Brain pericyte (primary cell): ENCODE measurements at regions not wholly inside any gene's neighbourhood (a gene's known extent, or its start where the extent isn't known, plus 50 kb on each side); places are given as distances from the start of the nearest gene placed in this dataset.
"Not testable (repeated sequence)": the region's sequence is repeated elsewhere in the genome, so short reads cannot be mapped to it uniquely, and the experiment has no call there.

ENCODE experiments used
- DNase-seq: peaks from one replicate; pipeline ENCODE4 v3.0.0-alpha.2; 2012; ENCODE audit warnings: low read depth, low spot score

DNA sequence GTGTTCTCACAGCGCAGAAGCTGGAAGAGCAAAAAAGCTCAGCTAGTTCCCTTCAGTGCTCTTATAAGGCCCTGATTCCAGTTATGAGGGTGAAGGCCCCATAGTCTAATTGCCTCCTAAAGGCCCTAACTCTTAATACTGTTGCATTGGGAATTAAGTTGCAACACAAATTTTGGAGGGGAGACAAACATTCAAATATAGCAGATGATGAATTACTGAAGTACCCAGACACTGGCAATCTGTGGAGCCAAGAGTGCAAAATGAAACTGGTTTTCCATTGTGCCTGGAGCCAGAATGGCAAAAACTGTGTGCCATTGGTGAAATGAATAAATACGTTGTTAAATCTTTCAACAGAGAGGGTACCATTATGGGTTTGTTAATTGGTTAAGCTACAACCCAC, 356.0 kb downstream of the PPARGC1A start:
- DNase-seq = no peak

DNA sequence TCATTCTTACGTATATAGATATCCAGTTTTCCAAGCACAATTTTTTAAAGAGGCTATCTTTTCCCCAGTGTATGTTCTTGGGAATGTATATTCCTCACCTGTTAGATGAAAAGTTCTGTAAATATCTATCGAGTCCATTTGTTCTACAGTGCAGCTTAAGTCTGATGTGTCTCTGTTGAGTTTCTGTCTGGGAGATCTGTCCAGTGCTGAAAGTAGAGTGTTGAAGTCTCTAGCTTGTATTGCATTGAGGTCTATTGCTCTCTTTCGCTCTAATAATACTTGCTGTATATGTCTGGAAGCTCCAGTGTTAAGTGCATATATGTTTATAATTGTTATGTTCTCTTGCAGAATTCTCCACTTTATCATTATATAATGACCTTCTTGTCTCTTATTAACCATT, 373.1 kb downstream of the PPARGC1A start:
- no peak for DNase-seq

- no peak for DNase-seq
Observed at GRCh38 chr4:23504083-23504482, 385.8 kb downstream of the PPARGC1A start.

- DNase-seq = no peak
Observed at GRCh38 chr4:23500894-23501449, 388.9 kb downstream of the PPARGC1A start.

DNA sequence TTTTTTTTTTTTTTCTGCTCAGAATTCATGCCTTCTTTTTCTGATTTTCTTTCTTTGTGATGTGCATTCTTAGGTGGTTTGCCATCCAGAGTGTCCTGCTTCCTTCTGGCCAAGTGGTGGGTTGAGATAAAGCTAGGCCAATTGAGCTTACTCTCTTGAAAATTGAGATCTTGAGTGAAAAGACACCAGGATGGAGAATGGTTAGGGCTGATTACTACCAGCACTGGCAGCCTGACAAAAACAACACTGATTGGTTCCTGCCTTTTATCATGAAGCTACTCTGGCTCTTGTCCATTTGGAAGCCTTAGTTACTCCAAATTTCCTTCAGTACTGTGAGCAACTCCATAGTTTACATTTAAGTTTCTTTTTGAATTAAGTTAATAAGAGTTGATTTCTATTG, 404.0 kb downstream of the PPARGC1A start:
- DNase-seq = no peak

DNA sequence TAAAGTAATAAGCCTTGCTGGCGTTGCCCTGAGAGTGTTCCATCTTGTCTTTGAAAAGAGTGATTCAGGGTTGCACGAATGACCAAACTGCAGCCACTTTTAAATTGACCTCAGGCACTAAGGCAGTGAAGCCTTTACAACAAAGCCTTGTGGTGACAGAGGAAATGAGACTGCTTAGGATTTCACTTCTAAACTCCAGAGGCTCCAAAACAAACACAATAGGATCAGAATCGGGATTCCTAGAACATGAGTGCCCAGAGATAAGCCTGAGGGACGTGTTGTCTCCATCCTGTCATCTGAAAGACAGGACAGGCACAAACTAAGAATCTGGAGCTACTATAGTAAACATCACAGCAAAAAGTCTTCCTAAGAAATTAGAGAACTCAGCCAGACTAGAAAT, 405.2 kb downstream of the PPARGC1A start:
- no peak for DNase-seq

DNA sequence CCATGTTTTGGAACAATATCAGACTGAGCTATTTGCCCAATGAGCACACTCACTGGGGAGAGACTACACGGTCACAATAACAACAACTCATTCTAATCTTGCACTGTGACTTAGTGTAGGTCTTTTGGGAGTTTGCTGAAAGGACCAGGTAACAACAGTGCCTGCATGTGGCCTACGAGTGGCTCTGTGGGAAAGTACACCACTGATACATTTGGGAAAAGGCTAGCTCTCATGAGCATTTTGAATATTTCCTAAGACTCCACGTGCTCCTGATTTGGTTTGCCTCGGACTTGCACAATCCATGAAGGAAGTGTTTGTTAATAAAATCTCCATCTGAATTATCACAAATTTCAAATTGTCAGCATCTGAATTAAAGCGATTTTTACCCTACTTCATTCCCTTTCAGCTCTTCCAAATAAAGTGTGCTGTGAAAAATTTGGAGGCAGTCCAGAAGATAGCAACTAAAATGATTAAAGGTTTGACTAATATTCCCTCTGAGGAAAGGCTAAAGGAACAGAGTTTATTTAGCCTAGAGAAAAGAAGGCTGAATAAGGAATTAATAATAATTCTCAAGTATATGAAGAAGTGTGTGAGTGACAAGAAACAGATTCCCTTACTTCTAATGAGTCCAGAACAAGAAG, 406.4 kb downstream of the PPARGC1A start:
- no peak for DNase-seq

DNA sequence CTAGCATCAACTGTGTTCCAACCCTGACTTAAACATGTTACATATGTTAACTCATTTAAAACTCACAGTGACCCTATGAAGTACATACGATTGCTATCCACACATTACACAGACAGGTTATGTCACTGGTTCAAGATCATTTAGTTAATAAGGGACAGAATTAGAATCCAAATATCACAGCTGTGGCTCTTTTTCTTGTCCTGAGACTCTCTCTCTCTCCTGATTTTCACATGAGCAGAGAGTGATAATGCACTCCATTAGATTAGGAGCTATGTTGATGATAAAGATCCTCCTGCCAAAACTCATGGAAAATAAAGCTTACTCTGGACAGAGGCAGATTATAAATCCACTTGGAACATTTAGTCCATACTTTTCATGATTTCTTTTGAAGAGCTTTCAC, 408.3 kb downstream of the PPARGC1A start:
- no peak for DNase-seq

- no peak for DNase-seq
Observed at GRCh38 chr4:23477905-23478304, 411.9 kb downstream of the PPARGC1A start.

- no peak for DNase-seq
Observed at GRCh38 chr4:23476515-23477090, 413.2 kb downstream of the PPARGC1A start.

DNA sequence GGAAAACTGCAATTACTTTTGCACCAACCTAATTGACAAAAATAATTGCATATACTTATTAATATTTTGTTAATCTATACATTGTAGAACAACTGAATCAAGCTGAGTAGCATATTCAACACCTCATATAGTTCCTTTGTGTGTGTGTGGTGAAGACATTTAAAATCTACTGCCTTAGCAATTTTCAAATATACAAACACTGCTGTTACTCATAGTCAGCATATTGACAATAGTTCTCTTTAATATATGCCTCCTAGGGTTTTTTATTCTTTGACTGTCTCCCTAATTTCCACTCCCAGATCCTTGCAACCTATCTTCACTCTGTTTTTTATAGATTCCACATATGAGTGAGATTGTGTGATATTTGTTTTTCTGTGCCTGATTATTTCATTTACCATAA, 426.8 kb downstream of the PPARGC1A start:
- no peak for DNase-seq

DNA sequence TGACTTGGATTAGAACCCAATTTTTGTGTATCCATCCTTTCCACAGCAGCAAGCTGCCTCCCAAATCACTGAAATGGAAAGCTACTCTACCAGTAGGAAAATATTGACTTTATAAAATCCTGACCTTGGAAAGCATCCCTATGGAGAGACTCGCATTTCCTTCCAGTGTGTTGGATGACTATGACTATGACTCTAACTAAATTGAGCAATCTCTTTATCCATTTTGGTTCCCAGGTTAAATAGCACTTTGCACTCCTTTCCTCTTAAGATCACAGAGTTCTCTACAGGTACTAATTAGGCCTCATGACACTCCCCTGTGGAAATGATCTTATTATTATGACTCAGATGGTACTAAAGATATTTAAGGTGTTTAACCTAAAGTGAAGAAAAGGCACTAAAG, 431.8 kb downstream of the PPARGC1A start:
- no peak for DNase-seq

DNA sequence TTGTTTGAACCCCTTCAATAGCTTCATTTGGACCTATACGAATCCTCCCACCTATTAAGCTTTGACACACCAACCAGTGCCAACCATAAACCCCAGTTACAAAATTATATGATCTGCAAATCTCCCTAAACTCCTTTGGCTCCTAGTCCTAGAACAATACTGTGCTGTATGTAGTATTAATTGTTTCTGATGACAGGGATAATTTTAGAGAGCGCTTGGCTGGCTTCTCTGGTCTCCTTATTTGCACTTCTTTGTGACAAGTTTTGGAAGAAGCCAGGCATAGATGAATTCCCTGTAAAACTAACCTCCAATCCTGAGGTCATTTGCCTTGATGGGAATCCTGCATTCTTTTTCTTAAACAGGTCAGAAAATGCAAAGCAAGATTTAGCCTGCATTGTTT, 433.0 kb downstream of the PPARGC1A start:
- no peak for DNase-seq

DNA sequence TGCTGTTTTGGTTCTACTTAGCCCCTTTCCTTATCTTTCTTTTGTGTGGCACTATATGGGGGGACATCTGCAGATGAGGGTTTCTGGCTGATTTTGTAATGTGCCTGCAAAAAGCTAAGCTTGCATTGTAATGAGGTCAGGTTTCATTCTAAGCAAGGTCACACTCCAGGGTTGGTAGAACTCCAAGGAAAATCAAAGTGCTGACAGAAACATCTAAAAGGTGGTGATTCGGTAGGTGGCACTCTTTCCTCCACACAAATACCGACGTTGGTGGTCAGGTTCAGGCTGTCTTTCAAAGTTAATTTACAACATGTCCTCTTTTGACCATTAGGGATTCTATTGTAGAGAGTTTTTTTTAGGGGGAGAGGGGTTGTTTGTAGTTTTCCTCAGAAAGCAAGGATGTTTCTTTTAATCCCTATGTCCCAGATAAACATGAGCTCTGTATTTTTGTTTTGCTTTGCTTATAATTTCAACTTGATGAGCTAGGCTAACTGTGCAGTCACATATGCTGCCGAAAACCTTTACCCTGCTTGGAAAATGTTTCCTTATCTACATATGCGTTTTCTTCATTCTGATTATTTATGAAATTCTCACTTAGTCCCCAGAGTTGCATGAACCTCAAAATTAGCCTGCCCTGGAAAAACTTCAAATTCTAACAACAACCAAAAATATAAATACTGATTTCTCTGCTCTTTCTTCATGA, 434.2 kb downstream of the PPARGC1A start:
- DNase-seq = no peak

DNA sequence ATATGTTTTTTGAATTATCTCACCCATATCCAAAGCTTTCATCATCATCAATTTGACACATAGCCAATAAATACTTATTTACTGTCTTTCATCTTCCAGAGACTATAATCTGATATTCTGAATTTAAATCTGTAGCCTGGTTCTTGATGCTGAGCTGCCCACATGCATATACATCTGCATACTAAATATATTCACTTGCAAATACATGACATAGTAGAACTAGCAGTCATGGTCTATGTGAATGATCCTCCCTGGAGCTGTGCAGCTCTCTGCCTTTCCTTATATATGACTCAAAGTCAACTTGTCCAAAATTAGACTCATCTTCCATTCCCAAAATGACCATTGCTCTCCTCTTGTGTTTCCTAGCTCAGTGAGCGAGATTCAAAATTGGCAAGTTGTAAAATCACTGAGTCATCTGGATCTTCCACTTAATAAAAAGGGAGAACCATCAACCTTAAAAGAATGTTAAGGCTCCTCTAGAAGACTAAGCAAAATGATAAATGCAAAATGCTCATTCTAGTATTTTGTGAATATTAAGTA, 448.2 kb downstream of the PPARGC1A start:
- DNase-seq = no peak

GRCh38 chr4:23438764-23439163, 451.1 kb downstream of the PPARGC1A start:
- DNase-seq = no peak

DNA sequence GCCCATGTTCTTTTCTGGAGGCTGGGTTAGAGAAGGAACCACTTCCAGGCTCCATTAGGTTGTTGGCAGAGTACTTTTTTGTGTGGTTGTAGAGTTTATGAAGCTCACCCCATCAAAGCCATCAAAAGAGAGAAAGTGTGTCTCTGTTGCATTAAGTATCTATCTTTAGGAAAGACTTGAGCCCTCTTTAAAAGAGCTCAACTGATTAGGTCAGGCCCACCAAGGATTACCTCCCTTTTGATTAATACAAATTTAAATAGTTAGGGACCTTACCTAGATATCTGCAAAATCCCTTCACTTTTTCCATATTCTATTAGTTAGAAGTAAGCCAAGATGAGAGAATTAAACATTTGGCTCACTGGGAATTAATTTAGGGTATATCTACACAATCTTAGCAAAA, 460.4 kb downstream of the PPARGC1A start:
- no peak for DNase-seq

DNA sequence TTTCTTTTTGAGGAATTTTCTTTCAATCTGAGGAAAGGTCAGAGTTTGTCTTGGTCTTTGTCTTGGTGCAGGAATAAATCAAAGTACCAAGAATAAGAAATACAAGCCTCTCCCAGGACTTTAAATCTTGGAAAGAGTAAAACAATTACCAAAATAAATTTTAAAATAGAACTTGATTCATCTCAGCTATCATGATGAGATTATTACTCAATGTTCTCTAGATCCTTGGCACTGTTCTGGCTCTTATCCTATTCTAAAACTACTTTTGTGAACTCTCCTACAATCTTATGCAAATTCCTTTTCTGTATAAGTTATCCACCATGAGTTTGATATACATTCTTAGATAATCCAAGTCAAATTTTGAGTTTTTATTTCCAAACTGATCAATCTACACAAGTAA, 464.3 kb downstream of the PPARGC1A start:
- no peak for DNase-seq

- no peak for DNase-seq
Observed at GRCh38 chr4:23423540-23423939, 466.3 kb downstream of the PPARGC1A start.

DNA sequence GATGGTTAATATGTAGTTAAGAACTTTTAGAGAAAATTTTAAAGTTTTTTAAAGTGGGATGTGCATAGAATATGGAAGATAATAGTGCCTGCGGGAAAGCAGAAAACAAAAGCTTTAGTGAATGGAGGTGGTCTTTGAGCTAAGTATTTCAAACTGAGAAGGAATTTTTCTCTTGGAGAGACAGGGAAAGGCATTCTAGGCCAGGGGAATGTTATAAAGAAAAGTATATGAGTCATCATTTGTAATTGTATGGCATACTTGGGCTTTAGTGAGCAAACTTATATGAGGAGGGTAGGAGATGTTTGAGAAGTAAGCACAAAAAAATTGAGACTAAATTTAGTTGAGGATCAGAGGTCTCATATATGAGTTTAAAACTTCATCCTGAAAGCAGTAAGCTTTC, 467.0 kb downstream of the PPARGC1A start:
- DNase-seq = no peak

- DNase-seq = no peak
Observed at GRCh38 chr4:23413631-23414030, 476.2 kb downstream of the PPARGC1A start.

DNA sequence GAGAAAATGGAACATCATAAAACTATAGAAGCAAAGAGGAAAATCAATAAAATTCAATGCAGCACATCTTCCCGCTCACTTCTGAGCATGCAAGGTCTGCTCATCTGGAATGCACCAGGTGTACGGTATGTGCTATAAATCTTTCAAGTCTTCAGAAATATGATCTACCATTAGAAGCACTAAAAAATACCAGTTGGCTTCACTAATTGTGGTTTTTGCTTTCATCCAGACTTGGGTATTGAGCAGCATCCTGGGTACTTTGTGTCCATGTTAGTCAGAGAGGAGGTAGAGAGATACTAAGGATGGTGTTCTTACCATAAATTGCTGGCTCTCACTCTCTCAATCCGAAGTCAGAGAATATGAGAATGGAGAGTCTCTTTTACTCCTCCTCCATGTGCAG, 477.1 kb downstream of the PPARGC1A start:
- DNase-seq = no peak

DNA sequence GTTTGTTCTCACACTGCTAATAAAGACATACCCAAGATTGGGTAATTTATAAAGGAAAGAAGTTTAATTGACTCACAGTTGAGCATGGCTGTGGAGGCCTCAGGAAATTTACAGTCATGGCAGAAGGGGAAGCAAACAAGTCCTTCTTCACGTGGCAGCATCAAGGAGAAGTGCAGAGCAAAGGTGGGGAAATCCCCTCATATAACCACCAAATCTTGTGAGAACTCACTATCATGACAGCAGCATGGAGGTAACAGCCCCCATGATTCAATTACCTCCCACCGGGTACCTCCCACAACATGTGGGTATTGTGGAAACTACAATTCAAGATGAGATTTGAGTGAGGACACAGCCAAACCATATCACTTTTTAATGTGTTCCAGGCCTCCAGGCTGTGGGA, 480.9 kb downstream of the PPARGC1A start:
- DNase-seq = not testable (repeated sequence)
